Heart right ventricle (tissue), 16 donors: ENCODE measurements at regions not wholly inside any gene's neighbourhood (a gene's known extent, or its start where the extent isn't known, plus 50 kb on each side); places are given as distances from the start of the nearest gene placed in this dataset.

Source experiments
- ATAC-seq, 8 donors: fragments of 200-7000 bp; cut with Tn5 transposase; one replicate each; pipeline ENCODE4 v1.9.1; 2020; ENCODE audit warnings: mild to moderate bottlenecking in 8 of 8, moderate library complexity in 8 of 8, moderate number of reproducible peaks in 1 of 8
- DNase-seq, 2 donors: peaks; one replicate each; pipeline ENCODE4 v3.0.0-alpha.2; 2020
- H3K27ac ChIP-seq, 10 donors: fragments of 200-600 bp; sonication (generic) in 2 of 10; one replicate each; pipeline versions ENCODE4 v1.5.0 to v1.8.0; 2020 to 2022; ENCODE audit warnings: mild to moderate bottlenecking in 3 of 10
- H3K27me3 ChIP-seq, 7 donors: fragments of 200-600 bp; one replicate each; pipeline ENCODE4 v1.8.0; 2021 to 2022; ENCODE audit warnings: mild to moderate bottlenecking in 2 of 7
- H3K36me3 ChIP-seq, 9 donors: fragments of 200-600 bp; sonication (generic) in 1 of 9; one replicate each; pipeline versions ENCODE4 v1.5.0 to v1.8.0; 2020 to 2022; ENCODE audit warnings: mild to moderate bottlenecking in 2 of 9
- H3K4me1 ChIP-seq, 9 donors: fragments of 200-600 bp; sonication (generic) in 1 of 9; one replicate each; pipeline versions ENCODE4 v1.5.0 to v1.8.0; 2020 to 2022; ENCODE audit warnings: mild to moderate bottlenecking in 4 of 9
- H3K4me3 ChIP-seq, 10 donors: fragments of 200-600 bp; sonication (generic) in 2 of 10; one replicate each; pipeline versions ENCODE4 v1.5.0 to v1.8.0; 2020 to 2022; ENCODE audit warnings: mild to moderate bottlenecking in 7 of 10, moderate library complexity in 2 of 10
- H3K9me3 ChIP-seq, 11 donors: fragments of 200-600 bp in 10 of 11; sonication (generic) in 2 of 11; one replicate each; pipeline versions ENCODE4 v1.5.0 to v1.8.0; 2013 to 2022; ENCODE audit warnings: mild to moderate bottlenecking in 2 of 11, control low read depth in 1 of 11, moderate library complexity in 1 of 11
- whole genome bisulfite sequencing, 2 donors: extraction: QIAGEN DNeasy Blood & Tissue Kit; methylation state at CpG; one replicate each; pipeline ENCODE4 v1.1.7; 2013; ENCODE audit warnings: inconsistent platforms in 1 of 2; 5-methylcytosine and 5-hydroxymethylcytosine counted together
- intact Hi-C, 10 donors: fragments of 100-400 bp; cut with DNase I; formaldehyde crosslinking; loops; one replicate each; pipeline versions ENCODE4 v1.11.1 to v1.14.2; 2022
- TF ChIP-seq, protein P1 (sequence below), 9 donors: fragments of 200-600 bp; sonication (generic) in 2 of 9; IDR thresholded peaks; one replicate each; pipeline versions ENCODE4 v1.5.0 to v1.8.0; 2021 to 2022; ENCODE audit warnings: antibody characterized with exemption in 9 of 9, mild to moderate bottlenecking in 5 of 9, moderate library complexity in 1 of 9
- donor health status: Arrhythmogenic right ventricular cardiomyopathy.
- donor health status: ischemic (EF 13 %, LVEDD 7.1; RV severe dilation, severe dysfunction).
- donor health status: healthy with polysubstance abuse.
- donor health status: DM: no; HTN: yes; CAD: no.
- donor health status: DM: no; HTN: no; CAD: no.
- donor health status: ischemic (EF 25% LVEDD 6.9; RV normal size, moderate dysfunction).
- donor health status: ischemic (EF 25% LVEDD 5.7; RV mildly dilated, moderate dysfunction).
- donor health status: healthy.
- donor health status: DM: yes; HTN: yes; CAD: no.
- donor health status: Ischemic cardiomyopathy.
- donor health status: ischemic (EF 35%, LVEDD 5.7; RV mildly dilated, moderate dysfunction).
- donor health status: nonischemic (EF 11% LVEDD 7.7; RV severe dilation, severe dysfunction).
- donor health status: DM: yes; HTN: yes; CAD: no.
- donor health status: PGD.
- donor health status: ischemic (EF 29% LVEDD 5.4; RV normal size, mild dysfunction).
- donor health status: nonischemic (EF 23%, LVEDD 6.1; RV moderate dilation, normal function).

DNA sequence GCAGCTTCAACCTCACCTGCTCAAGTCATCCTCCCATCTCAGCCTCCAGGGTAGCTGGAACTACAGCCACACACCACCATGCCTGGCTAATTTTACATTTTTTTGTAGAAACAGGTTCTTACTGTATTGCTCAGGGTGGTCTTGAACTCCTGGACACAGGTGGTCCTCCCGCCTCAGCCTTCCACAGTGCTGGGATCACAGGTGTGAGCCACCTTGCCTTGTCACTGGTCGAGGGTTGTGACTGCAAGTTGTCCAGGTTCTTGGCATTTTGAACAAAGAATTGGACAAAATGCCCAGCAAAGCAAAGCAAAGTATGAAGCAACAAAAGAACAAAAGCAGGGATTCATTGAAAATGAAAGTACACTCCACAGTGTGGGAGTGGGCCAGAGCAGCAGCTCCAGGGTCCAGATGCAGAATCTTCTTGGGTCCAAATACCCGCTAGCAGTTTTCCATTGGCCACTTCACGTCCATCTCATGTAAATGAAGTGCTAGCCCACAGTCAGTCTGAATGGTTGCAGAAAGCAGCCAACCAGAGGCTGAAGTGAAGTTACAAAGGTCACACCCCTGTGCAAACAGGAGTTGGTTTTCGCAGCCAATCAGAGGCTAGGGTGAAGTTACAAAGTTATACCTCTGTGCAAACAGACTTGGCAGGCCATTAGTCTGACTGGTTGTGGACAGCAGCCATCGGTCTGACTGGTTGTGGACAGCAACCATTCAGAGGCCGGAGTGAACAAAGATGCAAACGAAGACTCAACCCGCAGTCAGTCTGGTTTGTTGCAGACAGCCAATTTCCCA lies 109.5 kb upstream of the KIF26B start:
- Histone ChIP-seq H3K9me3 (no peaks in the 10 kb centered on the region), H3K27ac (peak overlapping the region in 6 of 10 donors; percentile 2 to 56 (median 34)), H3K27me3 (no peaks in the 10 kb centered on the region), H3K36me3 (no peaks in the 10 kb centered on the region), H3K4me1 (peaks cover 0 to 43% (median 13%) of the 10 kb centered on the region in 9 donors), H3K4me3 (peak overlapping the region in 2 of 10 donors; percentile 1 to 8)
- peak; percentile 34 to 84 (median 62) for ATAC-seq
- 64 to 72% methylated on average over 9 of the region's 9 CpGs for WGBS, 2 donors
- intact Hi-C loops: loop anchor here in 8 of 10 donors (5.0 to 10.0 kb wide), 4 partner anchors 180 to 443 kb away; partner anchors contain the start of genes COX20 (in 4 of the 8) and HNRNPU (in 2 of the 8)
- TF ChIP-seq, protein P1, sequence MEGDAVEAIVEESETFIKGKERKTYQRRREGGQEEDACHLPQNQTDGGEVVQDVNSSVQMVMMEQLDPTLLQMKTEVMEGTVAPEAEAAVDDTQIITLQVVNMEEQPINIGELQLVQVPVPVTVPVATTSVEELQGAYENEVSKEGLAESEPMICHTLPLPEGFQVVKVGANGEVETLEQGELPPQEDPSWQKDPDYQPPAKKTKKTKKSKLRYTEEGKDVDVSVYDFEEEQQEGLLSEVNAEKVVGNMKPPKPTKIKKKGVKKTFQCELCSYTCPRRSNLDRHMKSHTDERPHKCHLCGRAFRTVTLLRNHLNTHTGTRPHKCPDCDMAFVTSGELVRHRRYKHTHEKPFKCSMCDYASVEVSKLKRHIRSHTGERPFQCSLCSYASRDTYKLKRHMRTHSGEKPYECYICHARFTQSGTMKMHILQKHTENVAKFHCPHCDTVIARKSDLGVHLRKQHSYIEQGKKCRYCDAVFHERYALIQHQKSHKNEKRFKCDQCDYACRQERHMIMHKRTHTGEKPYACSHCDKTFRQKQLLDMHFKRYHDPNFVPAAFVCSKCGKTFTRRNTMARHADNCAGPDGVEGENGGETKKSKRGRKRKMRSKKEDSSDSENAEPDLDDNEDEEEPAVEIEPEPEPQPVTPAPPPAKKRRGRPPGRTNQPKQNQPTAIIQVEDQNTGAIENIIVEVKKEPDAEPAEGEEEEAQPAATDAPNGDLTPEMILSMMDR (IDR thresholded peaks at IDR 0.05): no peak
- DNase-seq: peak in 1 of 2 donors; percentile 74

- intact Hi-C loops: loop anchor here (2.0 to 10.0 kb wide), 12 partner anchors 71 to 441 kb away; partner anchors contain the start of genes HNRNPU (in 5 of the 10) and COX20 (in 4 of the 10)
- WGBS, 2 donors: 43 to 60% methylated on average over 6 of the region's 6 CpGs
- Histone ChIP-seq H3K27ac (peak overlapping the region in 7 of 10 donors; percentile 51 to 81 (median 70)), H3K4me1 (peaks cover 0 to 43% (median 13%) of the 10 kb centered on the region in 9 donors), H3K36me3 (no peaks in the 10 kb centered on the region), H3K9me3 (peaks cover 0 to 1% (median 0%) of the 10 kb centered on the region in 11 donors), H3K4me3 (no peak overlapping the region), H3K27me3 (no peaks in the 10 kb centered on the region)
- TF ChIP-seq, protein P1 (IDR thresholded peaks at IDR 0.05): no peak
- no peak for DNase-seq
- ATAC-seq: peak in 3 of 8 donors; percentile 48 to 60 (median 50)
Measured at GRCh38 chr1:245043611-245043940, 111.2 kb upstream of the KIF26B start.

DNA sequence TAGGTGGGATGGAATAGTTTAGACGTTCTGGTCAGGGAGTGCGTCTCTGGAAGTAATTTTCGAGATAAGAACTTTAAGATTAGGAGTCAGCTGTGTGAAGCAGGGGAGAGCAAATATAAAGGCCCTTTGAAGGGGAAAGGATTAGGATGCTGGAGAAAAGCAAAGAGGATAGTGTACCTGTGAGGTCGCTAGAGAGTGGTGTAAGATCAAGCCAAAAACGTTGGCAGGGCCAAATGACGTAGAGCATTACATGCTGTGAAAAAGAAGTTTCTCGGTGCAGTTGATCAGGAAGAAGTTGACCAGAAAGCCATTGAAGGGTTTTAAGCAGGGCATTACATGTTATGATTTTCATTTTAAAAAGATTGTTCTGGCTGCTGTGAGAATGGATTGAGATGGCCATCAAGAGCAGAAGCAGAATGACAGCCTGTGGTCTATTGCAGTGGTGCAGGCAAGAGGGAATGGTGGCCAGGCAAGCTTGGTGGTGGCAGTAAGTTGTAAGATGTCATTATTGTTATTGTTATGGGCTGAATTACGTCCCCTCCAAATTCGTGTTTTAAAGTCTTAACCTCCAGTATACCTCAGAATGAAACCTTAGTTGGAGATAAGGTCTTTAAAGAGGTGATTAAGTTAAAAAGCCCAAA lies 113.6 kb upstream of the KIF26B start:
- H3K4me3 ChIP-seq: no peak overlapping the region
- DNase-seq (no peak), ATAC-seq (no peak)
- peak overlapping the region in 3 of 10 donors; percentile 1 to 33 (median 21) for H3K27ac ChIP-seq
- H3K4me1 ChIP-seq: peaks cover 0 to 41% (median 13%) of the 10 kb centered on the region in 9 donors
- no peaks in the 10 kb centered on the region for H3K27me3 ChIP-seq
- intact Hi-C loops: loop anchor here (2.0 to 10.0 kb wide), 8 partner anchors 69 to 439 kb away; partner anchors contain the start of genes COX20 (in 4 of the 10) and HNRNPU (in 4 of the 10)
- WGBS, 2 donors: 56 to 73% methylated on average over 9 of the region's 9 CpGs
- H3K36me3 ChIP-seq: no peaks in the 10 kb centered on the region
- H3K9me3 ChIP-seq: peaks cover 0 to 9% (median 8%) of the 10 kb centered on the region in 11 donors
- TF ChIP-seq, protein P1 (IDR thresholded peaks at IDR 0.05): no peak

DNA sequence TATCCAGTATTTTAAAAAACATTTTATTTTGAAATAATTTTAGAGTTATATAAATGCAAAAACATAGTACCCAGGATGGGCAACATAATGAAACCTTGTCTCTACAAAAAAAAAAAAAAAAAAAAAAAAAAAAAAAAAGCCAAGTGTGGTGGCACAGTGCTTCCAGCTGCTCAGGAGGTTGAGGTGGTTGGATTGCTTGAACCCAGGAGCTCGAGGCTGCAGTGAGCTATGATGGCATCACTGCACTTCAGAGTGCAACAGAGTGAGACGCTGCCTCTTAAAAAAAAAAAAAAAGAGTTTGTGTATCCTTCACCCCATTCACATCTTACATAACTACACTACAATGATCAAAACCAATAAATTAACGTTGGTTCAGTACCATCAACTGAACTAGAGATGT lies 115.6 kb upstream of the KIF26B start:
- no peak overlapping the region for H3K4me3 ChIP-seq
- no peak overlapping the region for H3K27ac ChIP-seq
- H3K4me1 ChIP-seq: peaks cover 0 to 29% (median 5%) of the 10 kb centered on the region in 9 donors
- DNase-seq (no peak), ATAC-seq (no peak)
- 88 to 91% methylated on average over 3 of the region's 3 CpGs for WGBS, 2 donors
- TF ChIP-seq, protein P1 (IDR thresholded peaks at IDR 0.05): no peak
- H3K9me3 ChIP-seq: peaks cover 0 to 9% (median 8%) of the 10 kb centered on the region in 11 donors
- H3K36me3 ChIP-seq: no peaks in the 10 kb centered on the region
- no peaks in the 10 kb centered on the region for H3K27me3 ChIP-seq
- intact Hi-C loops: loop anchor here in 2 of 10 donors (10.0 kb wide), 2 partner anchors 54 to 174 kb away; partner anchors contain the start of gene HNRNPU (in 1 of the 2)
